HepG2 (cell line): ENCODE measurements at regions not wholly inside any gene's neighbourhood (a gene's known extent, or its start where the extent isn't known, plus 50 kb on each side); places are given as distances from the start of the nearest gene placed in this dataset.

Experiments used
- ARID4A ChIP-seq: sonication (generic); formaldehyde crosslinking; IDR thresholded peaks from 2 replicates; pipeline ENCODE4 v1.5.0; 2020; ENCODE audit warnings: mild to moderate bottlenecking, missing genetic modification reagents, borderline replicate concordance
- HDAC1 ChIP-seq: sonication (generic); formaldehyde crosslinking; IDR thresholded peaks from 2 replicates; pipeline ENCODE4 v1.5.1; 2020; ENCODE audit warnings: mild to moderate bottlenecking, missing genetic modification reagents
- MYC ChIP-seq: sonication (generic); formaldehyde crosslinking; IDR thresholded peaks from 2 replicates; pipeline ENCODE4 v1.9.0; 2021; ENCODE audit warnings: missing genetic modification reagents, borderline replicate concordance
- RXRB ChIP-seq: IDR thresholded peaks from 2 replicates; pipeline ENCODE4 v1.6.1; 2016; ENCODE audit warnings: borderline replicate concordance, missing genetic modification reagents, missing compliant biosample characterization
- ZNF205 ChIP-seq: IDR thresholded peaks from 2 replicates; pipeline ENCODE4 v1.6.1; 2018; ENCODE audit warnings: missing biosample characterization, missing genetic modification reagents
- ZNF318 ChIP-seq: sonication (generic); formaldehyde crosslinking; IDR thresholded peaks from 2 replicates; pipeline ENCODE4 v1.4.0; 2020; ENCODE audit warnings: mild to moderate bottlenecking, missing genetic modification reagents
- ZNF770 ChIP-seq: sonication (generic); formaldehyde crosslinking; IDR thresholded peaks from 2 replicates; pipeline ENCODE4 v1.5.0; 2020; ENCODE audit warnings: mild to moderate bottlenecking, missing genetic modification reagents
- ZNF800 ChIP-seq: sonication (generic); formaldehyde crosslinking; IDR thresholded peaks from 2 replicates; pipeline ENCODE4 v1.4.0; 2020; ENCODE audit warnings: missing genetic modification reagents

GRCh38 chr1:93758842-93759515 lies 77.3 kb upstream of the BCAR3 start (continued):
- peak; percentile 39; the same call in 1 of the 2 replicates for TF ChIP-seq ZNF770
- 0 out of 2 replicates have a peak, but pooled peaks have one; percentile 33 for TF ChIP-seq ZNF205 (CRISPR knock-in tag)
- TF ChIP-seq ZNF318: no peak
- TF ChIP-seq ARID4A (CRISPR knock-in tag): peak; percentile 59; the same call in 1 of the 2 replicates
- TF ChIP-seq MYC (CRISPR knock-in tag): peak; percentile 45; the same call in 1 of the 2 replicates
- peak; percentile 51; the same call in 1 of the 2 replicates for TF ChIP-seq ZNF800
- TF ChIP-seq RXRB: peak; percentile 100
- TF ChIP-seq HDAC1 (CRISPR knock-in tag): peak; percentile 75
